Duodenal mucosa (tissue), 2 donors: ENCODE measurements at regions not wholly inside any gene's neighbourhood (a gene's known extent, or its start where the extent isn't known, plus 50 kb on each side); places are given as distances from the start of the nearest gene placed in this dataset.
"Not testable (repeated sequence)": the region's sequence is repeated elsewhere in the genome, so short reads cannot be mapped to it uniquely, and the experiment has no call there.

Experiments
- H3K27ac ChIP-seq: one replicate; pipeline ENCODE4 v1.7.0; 2013; ENCODE audit warnings: low read depth, low read length
- H3K27me3 ChIP-seq, 2 donors: one replicate each; pipeline ENCODE4 v1.7.0; 2013; ENCODE audit warnings: low read length in 2 of 2, control low read depth in 1 of 2; ENCODE audit not compliant: insufficient read depth in 2 of 2, control insufficient read depth in 1 of 2
- H3K36me3 ChIP-seq, 2 donors: one replicate each; pipeline ENCODE4 v1.7.0; 2013; ENCODE audit warnings: low read length in 2 of 2, control low read depth in 1 of 2; ENCODE audit not compliant: insufficient read depth in 2 of 2, control insufficient read depth in 1 of 2
- H3K4me1 ChIP-seq, 2 donors: one replicate each; pipeline ENCODE4 v1.7.0; 2013; ENCODE audit warnings: low read length in 2 of 2, control low read depth in 1 of 2; ENCODE audit not compliant: insufficient read depth in 2 of 2, control insufficient read depth in 1 of 2
- H3K4me3 ChIP-seq, 2 donors: one replicate each; pipeline ENCODE4 v1.7.0; 2013; ENCODE audit warnings: low read length in 2 of 2, low read depth in 1 of 2
- H3K9ac ChIP-seq, 2 donors: one replicate each; pipeline ENCODE4 v1.7.0; 2013; ENCODE audit warnings: low read length in 2 of 2, low read depth in 1 of 2
- H3K9me3 ChIP-seq, 2 donors: one replicate each; pipeline ENCODE4 v1.7.0; 2013; ENCODE audit warnings: low read length in 2 of 2, control low read depth in 1 of 2; ENCODE audit not compliant: control insufficient read depth in 1 of 2

DNA sequence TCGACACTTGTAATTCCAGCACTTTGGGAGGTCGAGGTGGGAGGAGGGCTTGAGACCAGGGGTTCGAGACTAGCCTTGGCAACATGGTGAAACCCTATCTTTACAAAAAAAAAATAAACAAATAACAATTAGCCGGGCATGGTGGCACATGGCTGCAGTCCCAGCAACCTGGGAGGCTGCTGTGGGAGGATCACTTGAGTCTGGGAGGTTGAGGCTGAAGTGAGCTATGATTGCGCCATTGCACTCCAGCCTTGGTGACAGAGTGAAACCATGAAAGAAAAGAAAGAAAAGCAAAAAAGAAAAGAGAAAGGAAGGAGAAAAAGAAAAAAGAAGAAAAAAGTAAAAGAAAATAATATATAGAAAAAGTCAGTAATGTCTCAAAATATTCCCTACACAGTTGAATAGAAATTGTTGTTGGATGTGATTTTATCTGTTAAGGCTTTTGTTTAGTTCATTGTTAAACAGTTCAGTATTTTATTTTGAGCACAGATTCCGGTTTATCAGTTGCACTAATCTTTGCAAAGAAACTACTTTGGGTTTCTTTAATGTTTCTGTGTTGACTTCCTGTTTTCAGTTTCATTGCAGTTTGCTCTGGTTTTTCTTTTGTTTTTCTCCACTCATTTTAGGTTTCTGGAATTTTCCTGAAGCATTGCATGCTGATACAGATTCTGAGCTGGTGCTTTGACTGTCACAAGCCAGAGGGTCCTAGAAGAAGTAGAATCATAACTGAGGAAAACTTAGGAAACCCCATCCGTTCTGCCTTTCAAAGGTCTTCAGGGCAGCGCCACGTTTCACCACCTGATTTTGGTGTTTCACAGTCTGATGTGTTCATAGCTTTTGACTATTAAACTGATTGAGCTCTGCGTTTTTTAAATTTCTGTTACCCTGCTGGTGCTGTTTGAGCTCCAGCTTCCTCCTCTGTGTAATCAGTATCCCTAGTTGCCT is 378.6 kb upstream of the AMELY start:
- no peaks in the 10 kb centered on the region for H3K9me3 ChIP-seq
- H3K4me1 ChIP-seq = no peaks in the 10 kb centered on the region
- no peak overlapping the region for H3K4me3 ChIP-seq
- no peak overlapping the region for H3K27ac ChIP-seq
- H3K27me3 ChIP-seq = no peaks in the 10 kb centered on the region
- H3K36me3 ChIP-seq = peaks cover 0 to 3% of the 10 kb centered on the region in 2 donors
- H3K9ac ChIP-seq = no peak overlapping the region

- Histone ChIP-seq H3K9ac (no peak overlapping the region), H3K27me3 (no peaks in the 10 kb centered on the region), H3K27ac (no peak overlapping the region), H3K9me3 (no peaks in the 10 kb centered on the region), H3K36me3 (peaks cover 0 to 4% of the 10 kb centered on the region in 2 donors), H3K4me1 (no peaks in the 10 kb centered on the region), H3K4me3 (no peak overlapping the region)
These were observed 377.1 kb upstream of the AMELY start for GRCh38 chrY:7288611-7289010.

- H3K9me3 ChIP-seq, H3K27me3 ChIP-seq, H3K4me1 ChIP-seq, H3K9ac ChIP-seq, H3K4me3 ChIP-seq, H3K36me3 ChIP-seq, H3K27ac ChIP-seq: not testable (repeated sequence)
These were observed 376.4 kb upstream of the AMELY start for GRCh38 chrY:7287963-7288362.

GRCh38 chrY:7285388-7285787 is 373.8 kb upstream of the AMELY start:
- no peak overlapping the region for H3K4me3 ChIP-seq

DNA sequence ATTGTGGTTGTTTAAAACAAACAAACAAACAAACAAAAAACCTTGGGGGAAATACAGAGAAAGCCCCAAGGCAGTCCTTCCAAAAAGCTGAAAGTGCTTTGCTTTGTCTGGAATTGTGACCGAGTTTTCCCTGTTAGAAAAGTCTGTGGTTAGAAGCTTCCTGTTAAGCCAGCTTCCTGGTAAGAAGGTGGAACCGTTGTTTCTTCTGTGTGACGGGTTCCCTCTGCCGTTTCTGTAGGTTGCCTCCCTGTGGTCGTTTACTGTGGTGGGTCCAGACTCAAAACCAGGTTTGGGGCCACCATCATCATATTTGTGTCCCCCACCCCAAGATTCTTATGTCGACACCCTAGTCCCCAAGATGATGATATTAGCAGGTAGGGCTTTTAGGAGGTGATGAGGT is 371.4 kb upstream of the AMELY start:
- Histone ChIP-seq H3K9me3 (no peaks in the 10 kb centered on the region), H3K36me3 (peaks cover 0 to 4% of the 10 kb centered on the region in 2 donors), H3K27me3 (no peaks in the 10 kb centered on the region), H3K9ac (no peak overlapping the region), H3K4me3 (no peak overlapping the region), H3K27ac (no peak overlapping the region), H3K4me1 (no peaks in the 10 kb centered on the region)

More at GRCh38 chrY:7285388-7285787, 373.8 kb upstream of the AMELY start:
- no peaks in the 10 kb centered on the region for H3K4me1 ChIP-seq
- peaks cover 0 to 4% of the 10 kb centered on the region in 2 donors for H3K36me3 ChIP-seq
- no peak overlapping the region for H3K27ac ChIP-seq
- H3K27me3 ChIP-seq = no peaks in the 10 kb centered on the region
- no peak overlapping the region for H3K9ac ChIP-seq
- H3K9me3 ChIP-seq = no peaks in the 10 kb centered on the region

- not testable (repeated sequence) for H3K27ac ChIP-seq, H3K4me1 ChIP-seq, H3K36me3 ChIP-seq, H3K9me3 ChIP-seq, H3K27me3 ChIP-seq, H3K4me3 ChIP-seq, H3K9ac ChIP-seq
These were observed 368.7 kb upstream of the AMELY start for GRCh38 chrY:7280151-7280740.

DNA sequence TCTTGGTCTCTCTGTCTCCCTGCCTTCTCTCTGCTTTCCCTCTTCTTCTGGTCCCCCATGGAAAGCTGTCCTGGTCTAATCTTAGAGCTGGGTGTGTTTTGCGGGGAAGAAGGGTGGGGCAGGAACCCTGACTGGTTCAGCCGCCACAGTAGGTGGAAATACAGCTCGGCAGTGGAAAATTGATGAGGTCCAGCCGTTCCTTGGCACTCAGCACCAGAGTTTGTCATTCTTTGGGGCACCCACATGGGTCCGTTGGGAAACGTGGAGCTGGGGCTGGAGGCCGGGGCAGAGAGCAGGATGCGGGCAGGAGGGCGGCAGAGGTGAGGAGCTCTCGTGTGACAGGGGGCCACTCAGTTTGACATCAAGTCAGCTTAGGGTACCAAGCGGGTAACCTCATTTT is 364.2 kb upstream of the AMELY start:
- H3K4me1 ChIP-seq = peaks cover 0 to 6% of the 10 kb centered on the region in 2 donors
- H3K9me3 ChIP-seq = no peaks in the 10 kb centered on the region
- H3K4me3 ChIP-seq = peak overlapping the region; percentile 63 to 76
- H3K36me3 ChIP-seq = no peaks in the 10 kb centered on the region
- H3K27ac ChIP-seq = no peak overlapping the region
- H3K27me3 ChIP-seq = no peaks in the 10 kb centered on the region
- H3K9ac ChIP-seq = peak overlapping the region; percentile 25 to 54

DNA sequence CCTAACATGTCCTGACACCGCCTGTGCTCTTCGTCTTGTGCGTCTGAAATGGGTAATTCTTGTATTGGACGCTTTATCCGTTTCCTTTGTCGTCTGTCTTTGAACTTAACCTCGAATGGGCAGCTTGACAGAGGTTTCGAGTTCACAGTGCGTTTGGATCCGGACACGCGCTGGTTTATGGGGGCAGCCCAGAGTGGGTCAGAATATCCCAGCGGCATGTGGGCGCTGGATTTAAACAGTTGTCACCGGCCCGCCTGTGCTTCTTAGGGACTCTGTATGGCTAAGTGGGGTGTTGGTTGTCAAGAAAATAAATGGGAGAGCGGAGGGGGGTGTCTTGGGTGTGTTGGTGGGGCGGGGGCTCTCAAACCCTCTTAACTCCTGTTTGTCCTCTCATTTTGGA is 363.5 kb upstream of the AMELY start:
- peak overlapping the region; percentile 63 to 76 for H3K4me3 ChIP-seq
- peaks cover 0 to 6% of the 10 kb centered on the region in 2 donors for H3K4me1 ChIP-seq
- no peaks in the 10 kb centered on the region for H3K9me3 ChIP-seq
- no peaks in the 10 kb centered on the region for H3K36me3 ChIP-seq
- H3K27ac ChIP-seq = no peak overlapping the region
- H3K27me3 ChIP-seq = no peaks in the 10 kb centered on the region
- peak overlapping the region; percentile 43 to 54 for H3K9ac ChIP-seq

DNA sequence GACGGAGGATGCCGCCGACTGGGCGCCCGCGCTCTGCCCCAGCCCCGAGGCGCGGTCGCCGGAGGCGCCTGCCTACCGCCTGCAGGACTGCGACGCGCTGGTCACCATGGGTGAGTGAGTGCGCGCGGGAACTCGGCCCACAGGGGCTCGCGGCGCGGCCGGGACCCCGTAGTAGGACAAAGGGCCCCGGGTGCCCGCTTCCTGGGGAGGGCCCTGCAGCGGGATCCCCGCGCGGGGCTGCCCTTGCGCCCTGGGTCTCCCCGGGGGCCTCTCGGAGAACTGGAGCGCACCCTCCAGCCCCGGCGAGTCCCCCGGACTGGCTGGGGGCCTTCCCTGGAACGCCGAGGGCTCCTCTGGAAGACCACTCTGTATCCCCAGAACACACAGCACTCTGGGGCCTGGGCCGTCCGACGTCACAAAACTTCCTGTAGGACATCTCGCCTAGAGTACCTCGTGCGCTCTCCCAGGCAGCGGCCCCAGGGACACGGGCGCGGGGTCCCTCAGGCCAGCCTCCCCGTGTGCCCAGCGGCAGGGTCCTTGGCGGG is 362.9 kb upstream of the AMELY start:
- Histone ChIP-seq H3K4me1 (peaks cover 0 to 6% of the 10 kb centered on the region in 2 donors), H3K4me3 (peak overlapping the region; percentile 63 to 76), H3K27me3 (no peaks in the 10 kb centered on the region), H3K36me3 (no peaks in the 10 kb centered on the region), H3K9me3 (no peaks in the 10 kb centered on the region), H3K9ac (peak overlapping the region; percentile 54), H3K27ac (peak overlapping the region; percentile 50)

GRCh38 chrY:7273587-7274203 is 362.1 kb upstream of the AMELY start:
- Histone ChIP-seq H3K9ac (peak overlapping the region; percentile 54), H3K9me3 (no peaks in the 10 kb centered on the region), H3K27ac (peak overlapping the region; percentile 66), H3K36me3 (no peaks in the 10 kb centered on the region), H3K4me3 (peak overlapping the region; percentile 76), H3K4me1 (peaks cover 0 to 6% of the 10 kb centered on the region in 2 donors), H3K27me3 (no peaks in the 10 kb centered on the region)
